ENCODE measurements at regions not wholly inside any gene's neighbourhood (a gene's known extent, or its start where the extent isn't known, plus 50 kb on each side); places are given as distances from the start of the nearest gene placed in this dataset.

GRCh38 chr2:45137966-45138695, 128.9 kb upstream of the SIX2 start:
- no peak for TF ChIP-seq ZFP3 (CRISPR knock-in tag; IDR thresholded peaks at IDR 0.05)
- TF ChIP-seq CREB5 (CRISPR knock-in tag; IDR thresholded peaks at IDR 0.05; ENCODE audit: low read depth), result no peak
- no peak for TF ChIP-seq POU6F1 (CRISPR knock-in tag; IDR thresholded peaks at IDR 0.05; ENCODE audit: borderline replicate concordance, low read depth)
- no peak for TF ChIP-seq SNAI2 (CRISPR knock-in tag; IDR thresholded peaks at IDR 0.05)
- TF ChIP-seq OSR1 (CRISPR knock-in tag; IDR thresholded peaks at IDR 0.05), result no peak
- TF ChIP-seq ZNF565 (CRISPR knock-in tag; conservative IDR thresholded peaks at IDR 0.05; ENCODE audit: low read depth), result no peak
- TF ChIP-seq CSRNP3 (CRISPR knock-in tag; IDR thresholded peaks at IDR 0.05), result no peak
- no peak for TF ChIP-seq ZFP30 (CRISPR knock-in tag; IDR thresholded peaks at IDR 0.05)
- TF ChIP-seq PATZ1 (CRISPR knock-in tag; IDR thresholded peaks at IDR 0.05; ENCODE audit: borderline replicate concordance), result no peak
- no peak for TF ChIP-seq GLIS3 (CRISPR knock-in tag; IDR thresholded peaks at IDR 0.05)
- TF ChIP-seq ESRRG (CRISPR knock-in tag; IDR thresholded peaks at IDR 0.05), result no peak
- TF ChIP-seq ZC3H10 (CRISPR knock-in tag; IDR thresholded peaks at IDR 0.05), result no peak
- no peak for TF ChIP-seq ISL1 (CRISPR knock-in tag; IDR thresholded peaks at IDR 0.05)
